ENCODE measurements at regions not wholly inside any gene's neighbourhood (a gene's known extent, or its start where the extent isn't known, plus 50 kb on each side); places are given as distances from the start of the nearest gene placed in this dataset.

GRCh38 chr14:101704140-101704539 lies 57.4 kb upstream of the PPP2R5C start:
- no peak overlapping the region for H3K4me2 ChIP-seq (ENCODE audit: low read length)
- H3K79me2 ChIP-seq (ENCODE audit: insufficient read depth, low read depth, low read length): no peaks in the 10 kb centered on the region
- no peaks in the 10 kb centered on the region for H4K20me1 ChIP-seq (ENCODE audit: insufficient read depth, low read length)
- H3K4me3 ChIP-seq (ENCODE audit: low read depth, low read length, poor library complexity, severe bottlenecking): no peak overlapping the region
- peaks cover 6% of the 10 kb centered on the region for H3K4me1 ChIP-seq (ENCODE audit: insufficient read depth, low read length, poor library complexity, severe bottlenecking)
- ChIA-PET POLR2A (no interaction called here), CTCF (ENCODE audit: unreplicated experiment) (interaction anchor here (0.6 kb wide), 1 partner anchor 148 kb away, joined by 3 read pairs; no protein-coding TSS in a partner anchor)
- no peak overlapping the region for H2AFZ ChIP-seq (ENCODE audit: low read length)
- no peaks in the 10 kb centered on the region for H3K9me2 ChIP-seq (ENCODE audit: insufficient read depth, low read length)
- no peaks in the 10 kb centered on the region for H3K9me3 ChIP-seq (ENCODE audit: low read length)
- intact Hi-C loops (cut with micrococcal nuclease; ENCODE audit: unreplicated experiment): no loop called here
- BruUV-seq (replicated peaks): no TSS peak
- H3K27ac ChIP-seq (ENCODE audit: low read depth, low read length, poor library complexity, severe bottlenecking): no peak overlapping the region
- H3K36me3 ChIP-seq (ENCODE audit: insufficient read depth, low read length): no peaks in the 10 kb centered on the region
- TF ChIP-seq EZH2phosphoT487 (IDR thresholded peaks at IDR 0.05; ENCODE audit: borderline replicate concordance, low read depth, low read length) (no peak), CTCF (conservative IDR thresholded peaks at IDR 0.05; ENCODE audit: low read length) (no peak)
- no peak for DNase-seq (ENCODE audit: low spot score)

GRCh38 chr14:101705733-101706508 lies 55.6 kb upstream of the PPP2R5C start:
- Histone ChIP-seq H3K79me2 (ENCODE audit: insufficient read depth, low read depth, low read length) (no peaks in the 10 kb centered on the region), H3K4me1 (ENCODE audit: insufficient read depth, low read length, poor library complexity, severe bottlenecking) (peaks cover 6% of the 10 kb centered on the region), H3K36me3 (ENCODE audit: insufficient read depth, low read length) (no peaks in the 10 kb centered on the region), H4K20me1 (ENCODE audit: insufficient read depth, low read length) (no peaks in the 10 kb centered on the region), H3K9me3 (ENCODE audit: low read length) (no peaks in the 10 kb centered on the region), H3K4me2 (ENCODE audit: low read length) (no peak overlapping the region), H2AFZ (ENCODE audit: low read length) (no peak overlapping the region), H3K9me2 (ENCODE audit: insufficient read depth, low read length) (no peaks in the 10 kb centered on the region), H3K27ac (ENCODE audit: low read depth, low read length, poor library complexity, severe bottlenecking) (no peak overlapping the region), H3K4me3 (ENCODE audit: low read depth, low read length, poor library complexity, severe bottlenecking) (no peak overlapping the region)
- no peak for DNase-seq (ENCODE audit: low spot score)
- ChIA-PET POLR2A (no interaction called here), CTCF (ENCODE audit: unreplicated experiment) (no interaction called here)
- TF ChIP-seq EZH2phosphoT487 (IDR thresholded peaks at IDR 0.05; ENCODE audit: borderline replicate concordance, low read depth, low read length) (no peak), CTCF (conservative IDR thresholded peaks at IDR 0.05; ENCODE audit: low read length) (no peak)
- intact Hi-C loops (cut with micrococcal nuclease; ENCODE audit: unreplicated experiment): loop anchor here (2.0 to 5.0 kb wide), 3 partner anchors 66 to 607 kb away; no protein-coding TSS in a partner anchor
- no TSS peak for BruUV-seq (replicated peaks)

- Histone ChIP-seq H3K27ac (ENCODE audit: low read depth, low read length, poor library complexity, severe bottlenecking) (no peak overlapping the region), H3K4me2 (ENCODE audit: low read length) (no peak overlapping the region), H3K9me3 (ENCODE audit: low read length) (no peaks in the 10 kb centered on the region), H3K79me2 (ENCODE audit: insufficient read depth, low read depth, low read length) (no peaks in the 10 kb centered on the region), H2AFZ (ENCODE audit: low read length) (no peak overlapping the region), H3K36me3 (ENCODE audit: insufficient read depth, low read length) (no peaks in the 10 kb centered on the region), H3K9me2 (ENCODE audit: insufficient read depth, low read length) (no peaks in the 10 kb centered on the region), H3K4me3 (ENCODE audit: low read depth, low read length, poor library complexity, severe bottlenecking) (no peak overlapping the region), H3K4me1 (ENCODE audit: insufficient read depth, low read length, poor library complexity, severe bottlenecking) (peaks cover 6% of the 10 kb centered on the region), H4K20me1 (ENCODE audit: insufficient read depth, low read length) (no peaks in the 10 kb centered on the region)
- ChIA-PET POLR2A (interaction anchor here (1.0 kb wide), 1 partner anchor 65 kb away, joined by 4 read pairs; no protein-coding TSS in a partner anchor), CTCF (ENCODE audit: unreplicated experiment) (no interaction called here)
- BruUV-seq (replicated peaks): no TSS peak
- TF ChIP-seq CTCF (conservative IDR thresholded peaks at IDR 0.05; ENCODE audit: low read length): no peak
- TF ChIP-seq EZH2phosphoT487 (IDR thresholded peaks at IDR 0.05; ENCODE audit: borderline replicate concordance, low read depth, low read length): no peak
- no peak for DNase-seq (ENCODE audit: low spot score)
- intact Hi-C loops (cut with micrococcal nuclease; ENCODE audit: unreplicated experiment): loop anchor here (1.0 to 5.0 kb wide), 5 partner anchors 66 to 606 kb away; no protein-coding TSS in a partner anchor
Observed at GRCh38 chr14:101706509-101707067, 54.9 kb upstream of the PPP2R5C start.

Measured in OCI-LY7 (cell line).